HUES6 (cell line): ENCODE measurements at regions not wholly inside any gene's neighbourhood (a gene's known extent, or its start where the extent isn't known, plus 50 kb on each side); places are given as distances from the start of the nearest gene placed in this dataset.

Source experiments
- H3K27ac ChIP-seq: 2 replicates; pipeline ENCODE4 v1.7.0; 2013; ENCODE audit warnings: low read depth, mild to moderate bottlenecking, low read length, inconsistent platforms
- H3K27me3 ChIP-seq: 2 replicates; pipeline ENCODE4 v1.6.1; 2013; ENCODE audit warnings: low read length; ENCODE audit not compliant: control insufficient read depth, insufficient read depth
- H3K36me3 ChIP-seq: 2 replicates; pipeline ENCODE4 v1.6.1; 2013; ENCODE audit warnings: low read length; ENCODE audit not compliant: control insufficient read depth, insufficient read depth
- H3K4me1 ChIP-seq: 2 replicates; pipeline ENCODE4 v1.6.1; 2013; ENCODE audit warnings: low read length; ENCODE audit not compliant: control insufficient read depth, insufficient read depth
- H3K4me3 ChIP-seq: 2 replicates; pipeline ENCODE4 v1.5.1; 2013; ENCODE audit warnings: low read depth, low read length
- H3K9ac ChIP-seq: one replicate; pipeline ENCODE4 v1.6.1; 2013; ENCODE audit warnings: mild to moderate bottlenecking, low read length
- H3K9me3 ChIP-seq: 2 replicates; pipeline ENCODE4 v1.6.1; 2013; ENCODE audit warnings: low read depth, low read length; ENCODE audit not compliant: control insufficient read depth, insufficient read depth

DNA sequence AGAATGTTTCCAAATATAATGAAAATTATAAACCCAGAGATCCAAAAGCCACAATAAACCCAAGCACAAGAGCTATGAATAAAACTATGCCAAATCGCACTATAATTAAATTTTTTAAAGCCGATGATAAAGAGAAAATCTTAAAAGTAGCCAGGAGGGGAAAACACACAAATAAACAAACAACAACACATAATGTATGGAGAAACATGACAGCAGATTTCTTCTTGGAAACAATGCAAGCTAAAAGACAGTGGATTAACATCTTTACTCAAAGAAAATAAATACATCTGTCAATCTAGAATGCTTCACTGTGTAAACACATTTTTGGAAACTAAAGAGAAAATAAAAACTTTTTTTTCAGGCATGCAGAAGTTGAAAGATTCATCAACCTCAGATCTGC is 53.0 kb upstream of the SMOX start:
- Histone ChIP-seq H3K4me1 (peaks cover 4% of the 10 kb centered on the region; the same call in 1 of the 2 replicates), H3K4me3 (no peak overlapping the region), H3K9ac (no peak overlapping the region), H3K36me3 (no peaks in the 10 kb centered on the region), H3K9me3 (peaks cover 7% of the 10 kb centered on the region), H3K27ac (no peak overlapping the region), H3K27me3 (no peaks in the 10 kb centered on the region)

GRCh38 chr20:4091490-4092479 is 56.8 kb upstream of the SMOX start:
- Histone ChIP-seq H3K9me3 (peaks cover 7% of the 10 kb centered on the region), H3K4me1 (peaks cover 10% of the 10 kb centered on the region; the same call in 1 of the 2 replicates), H3K36me3 (no peaks in the 10 kb centered on the region), H3K27me3 (no peaks in the 10 kb centered on the region), H3K9ac (no peak overlapping the region), H3K27ac (no peak overlapping the region), H3K4me3 (no peak overlapping the region)

- H3K9me3 ChIP-seq: peaks cover 6% of the 10 kb centered on the region
- H3K4me3 ChIP-seq: no peak overlapping the region
- H3K9ac ChIP-seq: no peak overlapping the region
- no peaks in the 10 kb centered on the region; the same call in 1 of the 2 replicates for H3K27me3 ChIP-seq
- no peak overlapping the region for H3K27ac ChIP-seq
- H3K36me3 ChIP-seq: no peaks in the 10 kb centered on the region
- peaks cover 10% of the 10 kb centered on the region; the same call in 1 of the 2 replicates for H3K4me1 ChIP-seq
These were observed 57.7 kb upstream of the SMOX start for GRCh38 chr20:4090756-4091489.

DNA sequence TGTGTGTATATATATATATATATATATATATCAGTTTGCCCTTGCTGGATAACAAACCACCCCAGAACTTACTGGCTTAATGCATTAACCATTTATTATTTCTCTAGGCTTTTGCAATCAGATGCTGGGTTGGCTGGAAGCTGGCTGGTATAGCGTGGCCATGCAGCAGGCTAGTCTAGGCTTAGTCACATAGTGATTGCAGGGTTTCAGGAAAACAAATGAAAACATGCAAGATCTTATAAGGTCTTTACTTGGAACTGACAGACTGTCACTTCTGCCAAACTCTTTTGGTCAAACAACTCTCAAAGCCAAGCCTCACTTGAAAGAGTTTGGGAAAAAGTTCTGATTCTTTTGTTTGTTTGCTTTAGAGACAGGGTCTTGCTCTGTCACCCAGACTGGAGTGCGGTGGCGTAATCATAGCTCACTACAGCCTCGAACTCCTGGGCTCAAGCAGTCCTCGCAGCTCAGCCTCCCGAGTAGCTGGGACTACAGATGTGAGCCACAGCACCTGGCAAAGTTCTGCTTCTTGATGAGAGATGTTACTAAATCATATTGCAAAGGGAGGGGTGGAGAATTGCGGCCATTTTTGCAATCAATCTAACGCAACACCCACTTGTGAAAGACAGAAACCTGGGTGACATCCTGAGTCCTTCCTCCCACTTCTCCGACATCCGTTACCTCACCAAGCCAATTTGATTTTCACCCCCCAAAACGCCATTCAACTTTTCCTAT is 58.7 kb upstream of the SMOX start:
- no peaks in the 10 kb centered on the region for H3K36me3 ChIP-seq
- no peaks in the 10 kb centered on the region for H3K9me3 ChIP-seq
- no peak overlapping the region for H3K27ac ChIP-seq
- no peaks in the 10 kb centered on the region; the same call in 1 of the 2 replicates for H3K27me3 ChIP-seq
- no peak overlapping the region for H3K9ac ChIP-seq
- peaks cover 16% of the 10 kb centered on the region; the same call in 1 of the 2 replicates for H3K4me1 ChIP-seq
- no peak overlapping the region for H3K4me3 ChIP-seq

- H3K9me3 ChIP-seq: no peaks in the 10 kb centered on the region
- H3K4me3 ChIP-seq: no peak overlapping the region
- H3K36me3 ChIP-seq: no peaks in the 10 kb centered on the region
- H3K4me1 ChIP-seq: peaks cover 18% of the 10 kb centered on the region; the same call in 1 of the 2 replicates
- H3K27me3 ChIP-seq: no peaks in the 10 kb centered on the region; the same call in 1 of the 2 replicates
- H3K9ac ChIP-seq: no peak overlapping the region
- H3K27ac ChIP-seq: no peak overlapping the region
These were observed 59.9 kb upstream of the SMOX start for GRCh38 chr20:4088766-4089165.

- Histone ChIP-seq H3K36me3 (no peaks in the 10 kb centered on the region), H3K9me3 (no peaks in the 10 kb centered on the region), H3K4me3 (no peak overlapping the region), H3K27ac (no peak overlapping the region), H3K27me3 (no peaks in the 10 kb centered on the region; the same call in 1 of the 2 replicates), H3K9ac (no peak overlapping the region), H3K4me1 (peaks cover 26% of the 10 kb centered on the region)
These were observed 60.7 kb upstream of the SMOX start for GRCh38 chr20:4087923-4088322.

- no peaks in the 10 kb centered on the region for H3K36me3 ChIP-seq
- H3K4me3 ChIP-seq: no peak overlapping the region
- H3K9ac ChIP-seq: no peak overlapping the region
- no peaks in the 10 kb centered on the region; the same call in 1 of the 2 replicates for H3K27me3 ChIP-seq
- no peak overlapping the region for H3K27ac ChIP-seq
- peaks cover 33% of the 10 kb centered on the region for H3K4me1 ChIP-seq
- no peaks in the 10 kb centered on the region for H3K9me3 ChIP-seq
These were observed 61.6 kb upstream of the SMOX start for GRCh38 chr20:4086771-4087687.

DNA sequence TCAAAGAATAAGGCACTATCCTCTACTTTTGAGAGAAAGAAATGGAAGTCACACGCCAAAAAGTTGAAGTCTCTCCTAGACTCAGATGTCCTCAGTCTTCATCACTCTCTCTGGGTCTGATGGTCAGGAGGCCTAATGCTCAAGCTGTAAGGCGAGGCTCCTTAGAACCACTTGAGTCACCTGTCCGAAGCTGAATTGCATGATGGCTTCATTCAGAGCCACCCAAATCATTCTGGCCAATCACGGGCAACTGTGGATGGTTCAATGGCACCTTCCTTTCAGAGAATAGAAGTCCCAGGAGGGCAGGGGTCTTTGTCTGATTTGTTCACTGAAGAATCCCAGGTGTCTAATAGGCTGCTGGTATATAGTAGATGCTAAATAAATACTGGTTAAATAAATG is 63.9 kb upstream of the SMOX start:
- H3K4me1 ChIP-seq: peaks cover 29% of the 10 kb centered on the region

DNA sequence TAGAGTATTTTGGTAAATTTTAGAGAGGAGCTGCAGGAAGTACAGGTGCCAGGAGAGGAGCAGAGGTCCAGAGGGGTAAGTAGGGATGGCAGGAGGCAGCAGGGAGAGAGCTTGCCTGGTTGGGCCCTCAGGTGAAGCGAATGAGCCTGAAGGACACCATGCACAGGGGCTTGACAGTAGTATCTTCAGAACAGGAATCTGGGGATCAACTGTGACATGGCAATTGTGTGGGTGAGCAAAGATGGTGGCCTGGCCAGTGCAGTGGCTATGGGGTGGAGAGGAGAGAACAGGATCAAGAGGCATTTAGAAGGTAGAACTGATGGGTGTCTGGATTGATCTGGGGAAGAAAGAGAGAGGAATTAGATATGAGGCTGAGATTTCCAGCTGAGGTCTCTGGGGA is 64.5 kb upstream of the SMOX start:
- Histone ChIP-seq H3K4me1 (peaks cover 29% of the 10 kb centered on the region), H3K9ac (no peak overlapping the region), H3K9me3 (no peaks in the 10 kb centered on the region), H3K27me3 (no peaks in the 10 kb centered on the region; the same call in 1 of the 2 replicates), H3K36me3 (no peaks in the 10 kb centered on the region), H3K27ac (no peak overlapping the region), H3K4me3 (no peak overlapping the region)

More for the DNA sequence above, 63.9 kb upstream of the SMOX start:
- Histone ChIP-seq H3K9ac (no peak overlapping the region), H3K27ac (no peak overlapping the region), H3K27me3 (no peaks in the 10 kb centered on the region; the same call in 1 of the 2 replicates), H3K4me3 (no peak overlapping the region), H3K36me3 (no peaks in the 10 kb centered on the region), H3K9me3 (no peaks in the 10 kb centered on the region)
